HEK293 (cell line): ENCODE measurements at regions not wholly inside any gene's neighbourhood (a gene's known extent, or its start where the extent isn't known, plus 50 kb on each side); places are given as distances from the start of the nearest gene placed in this dataset.

ENCODE experiments used
- CTCF ChIA-PET: fragments of 350-600 bp; formaldehyde crosslinking; extraction: SDS; loops from one replicate; lab custom pipeline; 2021; ENCODE audit warnings: antibody characterized with exemption; lab: Yijun Ruan, JAX
- POLR2A ChIA-PET: fragments of 300-600 bp; formaldehyde crosslinking; extraction: SDS; loops from one replicate; lab custom pipeline; 2020; ENCODE audit warnings: antibody characterized with exemption, inconsistent platforms; lab: Yijun Ruan, JAX
- H3K27ac ChIP-seq: fragments of 200-500 bp; sonication (Bioruptor generic); 2 replicates; pipeline ENCODE4 v1.5.1; 2014; ENCODE audit warnings: low read depth, low read length, control low read depth, inconsistent platforms; ENCODE audit errors: extremely low read depth
- H3K36me3 ChIP-seq, 2 experiments: fragments of 200-500 bp in 1 of 2; sonication (Bioruptor generic) in 1 of 2; 1 replicate in 1 of 2; 2 replicates in 1 of 2; pipeline ENCODE4 v1.5.1; 2014 to 2017; ENCODE audit warnings: inconsistent platforms in 2 of 2, low read length in 2 of 2; ENCODE audit not compliant: control insufficient read depth in 2 of 2, insufficient read depth in 1 of 2
- H3K4me1 ChIP-seq: fragments of 200-500 bp; sonication (Bioruptor generic); 2 replicates; pipeline ENCODE4 v1.5.1; 2014; ENCODE audit warnings: mild to moderate bottlenecking, low read length, inconsistent platforms; ENCODE audit not compliant: control insufficient read depth, insufficient read depth
- H3K4me3 ChIP-seq: 2 replicates; pipeline ENCODE4 v1.5.1; 2011; ENCODE audit warnings: low read depth, mild to moderate bottlenecking, control low read depth, low read length, moderate library complexity
- H3K9me3 ChIP-seq: fragments of 200-500 bp; sonication (Bioruptor generic); 2 replicates; pipeline ENCODE4 v1.5.1; 2014; ENCODE audit warnings: low read depth, low read length, inconsistent platforms; ENCODE audit not compliant: control insufficient read depth, insufficient read depth
- BCL11B ChIP-seq: fragments of 450-650 bp; formaldehyde crosslinking; IDR thresholded peaks from 2 replicates; pipeline ENCODE4 v1.5.1; 2016; ENCODE audit warnings: low read depth, missing biosample characterization, missing genetic modification characterization
- FEZF1 ChIP-seq: fragments of 450-650 bp; formaldehyde crosslinking; IDR thresholded peaks from 2 replicates; pipeline ENCODE4 v1.5.1; 2016; ENCODE audit warnings: missing biosample characterization, missing genetic modification characterization
- HIC1 ChIP-seq: fragments of 450-650 bp; formaldehyde crosslinking; IDR thresholded peaks from 2 replicates; pipeline ENCODE4 v1.5.1; 2016; ENCODE audit warnings: missing biosample characterization, missing genetic modification characterization
- KLF8 ChIP-seq: fragments of 450-650 bp; formaldehyde crosslinking; IDR thresholded peaks from 2 replicates; pipeline ENCODE4 v1.5.1; 2016; ENCODE audit warnings: missing biosample characterization, missing genetic modification characterization
- OSR2 ChIP-seq: fragments of 450-650 bp; formaldehyde crosslinking; IDR thresholded peaks from 2 replicates; pipeline ENCODE4 v1.5.1; 2016; ENCODE audit warnings: missing biosample characterization, missing genetic modification characterization
- PATZ1 ChIP-seq: fragments of 450-650 bp; formaldehyde crosslinking; IDR thresholded peaks from 2 replicates; pipeline ENCODE4 v1.5.1; 2016; ENCODE audit warnings: missing biosample characterization, missing genetic modification characterization
- SCRT1 ChIP-seq: fragments of 450-650 bp; formaldehyde crosslinking; IDR thresholded peaks from 2 replicates; pipeline ENCODE4 v1.5.1; 2016; ENCODE audit warnings: missing biosample characterization, missing genetic modification characterization, borderline replicate concordance
- SCRT2 ChIP-seq: fragments of 450-650 bp; formaldehyde crosslinking; IDR thresholded peaks from 2 replicates; pipeline ENCODE4 v1.5.1; 2016; ENCODE audit warnings: missing biosample characterization, missing genetic modification characterization
- WT1 ChIP-seq: fragments of 450-650 bp; formaldehyde crosslinking; IDR thresholded peaks from 2 replicates; pipeline ENCODE4 v1.5.1; 2016; ENCODE audit warnings: missing biosample characterization, missing genetic modification characterization
- ZBTB8A ChIP-seq: fragments of 450-650 bp; formaldehyde crosslinking; IDR thresholded peaks from 2 replicates; pipeline ENCODE4 v1.5.1; 2016; ENCODE audit warnings: missing biosample characterization, missing genetic modification characterization
- ZNF16 ChIP-seq: fragments of 450-650 bp; formaldehyde crosslinking; IDR thresholded peaks from 2 replicates; pipeline ENCODE4 v1.5.1; 2016; ENCODE audit warnings: low read depth, missing biosample characterization, missing genetic modification characterization
- ZNF169 ChIP-seq: fragments of 450-650 bp; formaldehyde crosslinking; IDR thresholded peaks from 2 replicates; pipeline ENCODE4 v1.5.1; 2016; ENCODE audit warnings: missing biosample characterization, missing genetic modification characterization
- ZNF221 ChIP-seq: fragments of 450-650 bp; formaldehyde crosslinking; IDR thresholded peaks from 2 replicates; pipeline ENCODE4 v1.5.1; 2017; ENCODE audit warnings: missing biosample characterization, missing genetic modification characterization, borderline replicate concordance
- ZNF302 ChIP-seq: fragments of 450-650 bp; formaldehyde crosslinking; IDR thresholded peaks from 2 replicates; pipeline ENCODE4 v1.5.1; 2016; ENCODE audit warnings: missing biosample characterization, missing genetic modification characterization, low read depth
- ZNF426 ChIP-seq: fragments of 450-650 bp; formaldehyde crosslinking; IDR thresholded peaks from 2 replicates; pipeline ENCODE4 v1.5.1; 2017; ENCODE audit warnings: missing biosample characterization, missing genetic modification characterization, mild to moderate bottlenecking, inconsistent platforms, moderate library complexity
- ZNF501 ChIP-seq: fragments of 450-650 bp; formaldehyde crosslinking; IDR thresholded peaks from 2 replicates; pipeline ENCODE4 v1.5.1; 2016; ENCODE audit warnings: missing biosample characterization, missing genetic modification characterization
- ZNF530 ChIP-seq: fragments of 450-650 bp; formaldehyde crosslinking; IDR thresholded peaks from 2 replicates; pipeline ENCODE4 v1.5.1; 2016; ENCODE audit warnings: low read depth, missing biosample characterization, missing genetic modification characterization
- ZNF555 ChIP-seq: fragments of 450-650 bp; formaldehyde crosslinking; conservative IDR thresholded peaks from 2 replicates; pipeline ENCODE4 v1.5.1; 2017; ENCODE audit warnings: missing biosample characterization, mild to moderate bottlenecking, missing genetic modification characterization, inconsistent platforms
- ZNF558 ChIP-seq: fragments of 450-650 bp; formaldehyde crosslinking; IDR thresholded peaks from 2 replicates; pipeline ENCODE4 v1.5.1; 2016; ENCODE audit warnings: missing biosample characterization, missing genetic modification characterization
- ZNF623 ChIP-seq: fragments of 450-650 bp; formaldehyde crosslinking; IDR thresholded peaks from 2 replicates; pipeline ENCODE4 v1.5.1; 2016; ENCODE audit warnings: missing biosample characterization, missing genetic modification characterization
- ZNF654 ChIP-seq: fragments of 450-650 bp; formaldehyde crosslinking; IDR thresholded peaks from 2 replicates; pipeline ENCODE4 v1.5.1; 2016; ENCODE audit warnings: low read depth, missing biosample characterization, missing genetic modification characterization
- ZNF664 ChIP-seq: fragments of 450-650 bp; formaldehyde crosslinking; IDR thresholded peaks from 2 replicates; pipeline ENCODE4 v1.5.1; 2016; ENCODE audit warnings: missing biosample characterization, missing genetic modification characterization
- ZNF701 ChIP-seq: fragments of 450-650 bp; formaldehyde crosslinking; IDR thresholded peaks from 2 replicates; pipeline ENCODE4 v1.5.1; 2016; ENCODE audit warnings: missing biosample characterization, missing genetic modification characterization
- ZNF792 ChIP-seq: fragments of 450-650 bp; formaldehyde crosslinking; IDR thresholded peaks from 2 replicates; pipeline ENCODE4 v1.5.1; 2016; ENCODE audit warnings: missing biosample characterization, missing genetic modification characterization
- TF ChIP-seq, protein P1 (sequence below): fragments of 450-650 bp; formaldehyde crosslinking; IDR thresholded peaks from 2 replicates; pipeline ENCODE4 v1.5.1; 2016; ENCODE audit warnings: missing biosample characterization, missing genetic modification characterization, borderline replicate concordance
- TF ChIP-seq, protein P2 (sequence below): fragments of 450-650 bp; formaldehyde crosslinking; IDR thresholded peaks from 2 replicates; pipeline ENCODE4 v1.5.1; 2016; ENCODE audit warnings: missing biosample characterization, missing genetic modification characterization
- TF ChIP-seq, protein P3 (sequence below): fragments of 450-650 bp; formaldehyde crosslinking; IDR thresholded peaks from 2 replicates; pipeline ENCODE4 v1.5.1; 2016; ENCODE audit warnings: missing biosample characterization, missing genetic modification characterization

- TF ChIP-seq PATZ1 (tag by site-specific recombination), result no peak
- no peak for TF ChIP-seq ZNF302 (tag by site-specific recombination)
- no peak for TF ChIP-seq WT1
- no peak for TF ChIP-seq ZNF221
- TF ChIP-seq ZNF555 (tag by site-specific recombination), result no peak
Measured at GRCh38 chr20:50399555-50399916, 110.6 kb upstream of the PTPN1 start (continued).

DNA sequence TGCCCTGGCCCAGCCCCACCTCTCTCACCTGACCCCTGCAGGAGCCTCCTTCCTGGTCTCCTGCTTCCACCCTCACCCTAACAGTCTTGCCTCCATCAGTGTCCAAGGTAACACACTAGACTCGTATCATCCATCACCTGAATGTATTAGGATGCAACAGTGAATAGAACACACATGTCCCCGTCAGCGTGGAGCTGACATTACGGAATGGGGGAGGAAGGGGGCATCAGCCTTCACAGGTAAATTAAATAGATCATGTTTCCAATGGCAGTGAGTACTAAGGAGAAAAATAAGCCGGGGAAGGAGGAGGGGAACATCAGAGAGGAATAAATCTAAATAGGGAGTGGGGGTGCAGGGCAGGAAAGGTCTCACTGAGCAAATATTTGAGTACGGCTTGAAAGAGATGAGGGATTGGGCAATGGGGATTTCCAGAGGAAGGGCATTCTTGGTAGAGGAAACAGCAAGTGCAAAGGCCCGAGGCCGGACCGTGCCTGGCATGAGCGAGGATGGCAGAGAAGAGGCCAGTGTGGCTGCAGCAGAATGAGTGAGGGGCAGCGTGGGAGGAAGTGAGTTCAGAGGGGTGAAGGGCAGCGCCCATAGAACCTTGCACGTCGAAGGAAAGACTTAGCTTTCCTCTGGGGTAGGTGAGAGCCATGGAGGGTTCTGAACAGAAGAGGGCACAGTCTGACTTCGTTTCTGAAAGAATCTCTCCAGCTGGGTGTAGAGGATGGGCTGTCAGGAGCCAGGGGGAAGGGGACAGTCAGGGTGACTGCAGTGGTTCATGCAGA is 110.1 kb upstream of the PTPN1 start:
- ChIA-PET CTCF (interaction anchor here (0.6 to 1.2 kb wide), 4 partner anchors 20 to 333 kb away, joined by 3 to 4 read pairs (median 3); no protein-coding TSS in a partner anchor), POLR2A (no interaction called here)

GRCh38 chr20:50400705-50401586 is 109.2 kb upstream of the PTPN1 start:
- POLR2A ChIA-PET, result interaction anchor here (0.6 kb wide), 1 partner anchor 222 kb away, joined by 5 read pairs; no protein-coding TSS in a partner anchor
- H3K9me3 ChIP-seq, result no peaks in the 10 kb centered on the region
- CTCF ChIA-PET, result interaction anchor here (0.7 kb wide), 1 partner anchor 94 kb away, joined by 3 read pairs; no protein-coding TSS in a partner anchor
- no peaks in the 10 kb centered on the region for H3K4me1 ChIP-seq
- no peak overlapping the region for H3K4me3 ChIP-seq
- no peak overlapping the region for H3K27ac ChIP-seq
- no peaks in the 10 kb centered on the region for H3K36me3 ChIP-seq
- TF ChIP-seq, protein P1, sequence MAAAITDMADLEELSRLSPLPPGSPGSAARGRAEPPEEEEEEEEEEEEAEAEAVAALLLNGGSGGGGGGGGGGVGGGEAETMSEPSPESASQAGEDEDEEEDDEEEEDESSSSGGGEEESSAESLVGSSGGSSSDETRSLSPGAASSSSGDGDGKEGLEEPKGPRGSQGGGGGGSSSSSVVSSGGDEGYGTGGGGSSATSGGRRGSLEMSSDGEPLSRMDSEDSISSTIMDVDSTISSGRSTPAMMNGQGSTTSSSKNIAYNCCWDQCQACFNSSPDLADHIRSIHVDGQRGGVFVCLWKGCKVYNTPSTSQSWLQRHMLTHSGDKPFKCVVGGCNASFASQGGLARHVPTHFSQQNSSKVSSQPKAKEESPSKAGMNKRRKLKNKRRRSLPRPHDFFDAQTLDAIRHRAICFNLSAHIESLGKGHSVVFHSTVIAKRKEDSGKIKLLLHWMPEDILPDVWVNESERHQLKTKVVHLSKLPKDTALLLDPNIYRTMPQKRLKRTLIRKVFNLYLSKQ (tag by site-specific recombination), result no peak
- TF ChIP-seq FEZF1 (tag by site-specific recombination), result no peak
- TF ChIP-seq, protein P2, sequence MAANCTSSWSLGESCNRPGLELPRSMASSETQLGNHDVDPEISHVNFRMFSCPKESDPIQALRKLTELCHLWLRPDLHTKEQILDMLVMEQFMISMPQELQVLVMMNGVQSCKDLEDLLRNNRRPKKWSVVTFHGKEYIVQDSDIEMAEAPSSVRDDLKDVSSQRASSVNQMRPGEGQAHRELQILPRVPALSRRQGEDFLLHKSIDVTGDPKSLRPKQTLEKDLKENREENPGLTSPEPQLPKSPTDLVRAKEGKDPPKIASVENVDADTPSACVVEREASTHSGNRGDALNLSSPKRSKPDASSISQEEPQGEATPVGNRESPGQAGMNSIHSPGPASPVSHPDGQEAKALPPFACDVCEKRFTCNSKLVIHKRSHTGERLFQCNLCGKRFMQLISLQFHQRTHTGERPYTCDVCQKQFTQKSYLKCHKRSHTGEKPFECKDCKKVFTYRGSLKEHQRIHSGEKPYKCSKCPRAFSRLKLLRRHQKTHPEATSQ (tag by site-specific recombination), result no peak
- no peak for TF ChIP-seq ZNF501
- TF ChIP-seq, protein P3, sequence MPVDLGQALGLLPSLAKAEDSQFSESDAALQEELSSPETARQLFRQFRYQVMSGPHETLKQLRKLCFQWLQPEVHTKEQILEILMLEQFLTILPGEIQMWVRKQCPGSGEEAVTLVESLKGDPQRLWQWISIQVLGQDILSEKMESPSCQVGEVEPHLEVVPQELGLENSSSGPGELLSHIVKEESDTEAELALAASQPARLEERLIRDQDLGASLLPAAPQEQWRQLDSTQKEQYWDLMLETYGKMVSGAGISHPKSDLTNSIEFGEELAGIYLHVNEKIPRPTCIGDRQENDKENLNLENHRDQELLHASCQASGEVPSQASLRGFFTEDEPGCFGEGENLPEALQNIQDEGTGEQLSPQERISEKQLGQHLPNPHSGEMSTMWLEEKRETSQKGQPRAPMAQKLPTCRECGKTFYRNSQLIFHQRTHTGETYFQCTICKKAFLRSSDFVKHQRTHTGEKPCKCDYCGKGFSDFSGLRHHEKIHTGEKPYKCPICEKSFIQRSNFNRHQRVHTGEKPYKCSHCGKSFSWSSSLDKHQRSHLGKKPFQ, result no peak

More for the DNA sequence above, 110.1 kb upstream of the PTPN1 start:
- H3K4me3 ChIP-seq, result no peak overlapping the region
- no peak for TF ChIP-seq SCRT2 (tag by site-specific recombination)
- no peak for TF ChIP-seq ZNF558 (tag by site-specific recombination)
- no peak for TF ChIP-seq ZNF426 (tag by site-specific recombination)
- TF ChIP-seq HIC1 (tag by site-specific recombination), result no peak
- no peak for TF ChIP-seq ZNF701
- TF ChIP-seq ZNF654 (tag by site-specific recombination), result 0 out of 2 replicates have a peak, but pooled peaks have one; percentile 9
- no peak for TF ChIP-seq ZNF530 (tag by site-specific recombination)
- TF ChIP-seq ZNF792 (tag by site-specific recombination), result no peak
- no peak for TF ChIP-seq ZNF169 (tag by site-specific recombination)
- TF ChIP-seq OSR2 (tag by site-specific recombination), result no peak
- TF ChIP-seq BCL11B, result no peak
- no peak for TF ChIP-seq ZBTB8A (tag by site-specific recombination)
- no peak for TF ChIP-seq SCRT1 (tag by site-specific recombination)
- TF ChIP-seq ZNF664, result no peak
- TF ChIP-seq ZNF623, result peak; percentile 51; the same call in 1 of the 2 replicates
- TF ChIP-seq ZNF16 (tag by site-specific recombination), result peak; percentile 73
- TF ChIP-seq KLF8 (tag by site-specific recombination), result no peak
- no peaks in the 10 kb centered on the region for H3K9me3 ChIP-seq
- H3K36me3 ChIP-seq, result no peaks in the 10 kb centered on the region
- no peak overlapping the region for H3K27ac ChIP-seq
- no peaks in the 10 kb centered on the region for H3K4me1 ChIP-seq
